NT2/D1 (cell line): ENCODE measurements at regions not wholly inside any gene's neighbourhood (a gene's known extent, or its start where the extent isn't known, plus 50 kb on each side); places are given as distances from the start of the nearest gene placed in this dataset.

Experiments used
- SUZ12 ChIP-seq: IDR thresholded peaks from 2 replicates; pipeline ENCODE4 v1.6.1; 2011; ENCODE audit not compliant: insufficient read length, insufficient read depth; ENCODE audit errors: extremely low read depth
- YY1 ChIP-seq: IDR thresholded peaks from 2 replicates; pipeline ENCODE4 v1.6.1; 2011; ENCODE audit not compliant: insufficient read length, insufficient read depth

DNA sequence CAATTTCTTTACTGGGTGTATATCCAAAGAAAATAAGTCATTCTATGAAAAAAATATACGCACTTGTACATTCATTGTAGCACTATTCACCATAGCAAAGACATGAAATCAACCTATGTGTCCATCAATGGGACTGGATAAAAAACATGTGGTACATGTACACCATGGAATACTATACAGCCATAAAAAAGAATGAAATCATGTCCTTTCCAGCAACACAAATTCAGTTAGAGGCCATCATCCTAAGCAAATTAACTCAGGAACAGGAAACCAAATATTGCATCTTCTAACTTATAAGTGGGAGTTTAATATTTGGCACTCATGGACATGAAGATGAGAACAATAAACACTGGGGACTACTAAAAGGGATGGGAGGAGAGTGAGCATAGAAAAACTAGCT lies 325.7 kb downstream of the TGFB2 start:
- no peak for TF ChIP-seq SUZ12
- no peak for TF ChIP-seq YY1
